HFFc6 (cell line): ENCODE measurements at regions not wholly inside any gene's neighbourhood (a gene's known extent, or its start where the extent isn't known, plus 50 kb on each side); places are given as distances from the start of the nearest gene placed in this dataset.

Source experiments
- DNase-seq: peaks from one replicate; pipeline ENCODE4 v3.0.0-alpha.2; 2018
- H3K27ac Mint-ChIP-seq: 2 replicates; pipeline ENCODE4 v1.8.0; 2020; ENCODE audit warnings: mild to moderate bottlenecking, mixed read lengths
- H3K27me3 Mint-ChIP-seq: 2 replicates; pipeline ENCODE4 v1.8.0; 2021; ENCODE audit warnings: mild to moderate bottlenecking, moderate library complexity, mixed read lengths; ENCODE audit not compliant: insufficient read depth
- H3K36me3 Mint-ChIP-seq: 2 replicates; pipeline ENCODE4 v1.8.0; 2021; ENCODE audit warnings: low read depth, mixed read lengths
- H3K4me1 Mint-ChIP-seq: 2 replicates; pipeline ENCODE4 v1.8.0; 2020; ENCODE audit warnings: low read depth, mixed read lengths
- H3K4me3 Mint-ChIP-seq: 2 replicates; pipeline ENCODE4 v1.8.0; 2020; ENCODE audit warnings: mild to moderate bottlenecking, moderate library complexity, mixed read lengths
- H3K9me3 Mint-ChIP-seq: 2 replicates; pipeline ENCODE4 v1.8.0; 2020; ENCODE audit warnings: mild to moderate bottlenecking, mixed read lengths
- CTCF ChIP-seq: fragments of 200-600 bp; sonication (generic); IDR thresholded peaks from 2 replicates; pipeline ENCODE4 v1.5.0; 2021; ENCODE audit warnings: antibody characterized with exemption, mild to moderate bottlenecking

- TF ChIP-seq CTCF, result no peak
- H3K4me1 Mint-ChIP-seq, result no peaks in the 10 kb centered on the region
- H3K36me3 Mint-ChIP-seq, result no peaks in the 10 kb centered on the region
- no peak overlapping the region for H3K27ac Mint-ChIP-seq
- no peaks in the 10 kb centered on the region for H3K9me3 Mint-ChIP-seq
- no peak for DNase-seq
- H3K27me3 Mint-ChIP-seq, result peaks cover 2% of the 10 kb centered on the region; the same call in 1 of the 2 replicates
- H3K4me3 Mint-ChIP-seq, result no peak overlapping the region
Measured at GRCh38 chr9:107972346-107972745, 482.8 kb upstream of the KLF4 start.

- Mint-ChIP-seq H3K4me3 (no peak overlapping the region), H3K9me3 (no peaks in the 10 kb centered on the region), H3K4me1 (no peaks in the 10 kb centered on the region), H3K36me3 (no peaks in the 10 kb centered on the region), H3K27me3 (peaks cover 5% of the 10 kb centered on the region), H3K27ac (no peak overlapping the region)
- DNase-seq, result no peak
- TF ChIP-seq CTCF, result no peak
Measured at GRCh38 chr9:107971241-107971640, 481.7 kb upstream of the KLF4 start.

- TF ChIP-seq CTCF, result no peak
- Mint-ChIP-seq H3K36me3 (no peaks in the 10 kb centered on the region), H3K4me3 (no peak overlapping the region), H3K27ac (no peak overlapping the region), H3K9me3 (no peaks in the 10 kb centered on the region), H3K4me1 (no peaks in the 10 kb centered on the region), H3K27me3 (peaks cover 5% of the 10 kb centered on the region)
- DNase-seq, result no peak
Measured at GRCh38 chr9:107970726-107971125, 481.2 kb upstream of the KLF4 start.

GRCh38 chr9:107969727-107970126 is 480.2 kb upstream of the KLF4 start:
- H3K27me3 Mint-ChIP-seq, result peaks cover 6% of the 10 kb centered on the region
- no peak overlapping the region for H3K4me3 Mint-ChIP-seq
- H3K27ac Mint-ChIP-seq, result no peak overlapping the region
- H3K36me3 Mint-ChIP-seq, result no peaks in the 10 kb centered on the region
- no peaks in the 10 kb centered on the region for H3K4me1 Mint-ChIP-seq
- no peaks in the 10 kb centered on the region for H3K9me3 Mint-ChIP-seq
- DNase-seq, result no peak
- TF ChIP-seq CTCF, result no peak

GRCh38 chr9:107969141-107969540 is 479.6 kb upstream of the KLF4 start:
- Mint-ChIP-seq H3K4me3 (no peak overlapping the region), H3K36me3 (no peaks in the 10 kb centered on the region), H3K27me3 (peaks cover 4% of the 10 kb centered on the region), H3K27ac (no peak overlapping the region), H3K4me1 (no peaks in the 10 kb centered on the region), H3K9me3 (no peaks in the 10 kb centered on the region)
- DNase-seq, result no peak
- TF ChIP-seq CTCF, result no peak

- Mint-ChIP-seq H3K4me1 (no peaks in the 10 kb centered on the region), H3K9me3 (no peaks in the 10 kb centered on the region), H3K36me3 (no peaks in the 10 kb centered on the region), H3K27me3 (peaks cover 9% of the 10 kb centered on the region), H3K4me3 (no peak overlapping the region), H3K27ac (no peak overlapping the region)
- no peak for DNase-seq
- TF ChIP-seq CTCF, result no peak
Measured at GRCh38 chr9:107963246-107963645, 473.7 kb upstream of the KLF4 start.
